ENCODE measurements at regions not wholly inside any gene's neighbourhood (a gene's known extent, or its start where the extent isn't known, plus 50 kb on each side); places are given as distances from the start of the nearest gene placed in this dataset.

- no peak overlapping the region for H3K27ac ChIP-seq (ENCODE audit: control insufficient read depth, insufficient read depth)
- H2AFZ ChIP-seq (ENCODE audit: control insufficient read depth, low read depth, low read length): no peak overlapping the region
- BruUV-seq (replicated peaks): no TSS peak
- no peak for ATAC-seq
- H3K4me1 ChIP-seq (ENCODE audit: control insufficient read depth, insufficient read depth, low read length): peaks cover 25% of the 10 kb centered on the region
- no peaks in the 10 kb centered on the region for H4K20me1 ChIP-seq (ENCODE audit: control insufficient read depth, insufficient read depth)
- in situ Hi-C loops (cut with MboI): loop anchor here (5.0 kb wide), 2 partner anchors 57 to 138 kb away; no protein-coding TSS in a partner anchor
- RAD21 ChIA-PET (ENCODE audit: unreplicated experiment): interaction anchor here (0.5 to 7.1 kb wide), 17 partner anchors 8 to 257 kb away, joined by 3 to 45 read pairs (median 4); partner anchors contain the start of gene VARS2
- H3K4me2 ChIP-seq (ENCODE audit: control insufficient read depth, insufficient read depth): no peak overlapping the region
- DNase-seq (ENCODE audit: low read depth, low spot score): no peak
- H3K27me3 ChIP-seq (replicated peaks in 1 of 2; ENCODE audit: control insufficient read depth in 2 of 2, insufficient read depth in 2 of 2, low read length in 1 of 2): no peaks in the 10 kb centered on the region
- SMC1A ChIA-PET (ENCODE audit: uncharacterized antibody, unreplicated experiment): interaction anchor here (0.5 to 16.8 kb wide), 21 partner anchors 9 to 267 kb away, joined by 3 to 217 read pairs (median 7); partner anchors contain the start of genes DDR1 and VARS2
- 100% methylated on average over 1 of the region's 1 CpG for WGBS (ENCODE audit: insufficient coverage, insufficient replicate concordance, low lambda C conversion rate, missing lambda C conversion rate)
- intact Hi-C loops (cut with micrococcal nuclease; ENCODE audit: unreplicated experiment): no loop called here
- no peaks in the 10 kb centered on the region for H3K36me3 ChIP-seq (ENCODE audit: control insufficient read depth in 2 of 2, insufficient read depth in 2 of 2, low read length in 1 of 2)
- FAIRE-seq: no peak
- POLR2A ChIA-PET: interaction anchor here (0.6 to 6.0 kb wide), 10 partner anchors 9 to 89 kb away, joined by 3 to 34 read pairs (median 6); partner anchors contain the start of genes DDR1 and IER3
- H3K9me3 ChIP-seq (replicated peaks; ENCODE audit: control insufficient read depth, insufficient read depth, low read length): peaks cover 1% of the 10 kb centered on the region; the same call in 1 of the 3 replicates
- CTCF ChIA-PET: interaction anchor here (0.6 to 4.9 kb wide), 30 partner anchors 9 to 721 kb away, joined by 3 to 40 read pairs (median 6); partner anchors contain the start of genes IER3 and VARS2
- no peak overlapping the region for H3K4me3 ChIP-seq
- no peak overlapping the region for H3K9ac ChIP-seq (ENCODE audit: control insufficient read depth, insufficient read depth, low read length)
- H3K79me2 ChIP-seq (ENCODE audit: control insufficient read depth, insufficient read depth, low read length): no peaks in the 10 kb centered on the region
- TF ChIP-seq, protein P1, sequence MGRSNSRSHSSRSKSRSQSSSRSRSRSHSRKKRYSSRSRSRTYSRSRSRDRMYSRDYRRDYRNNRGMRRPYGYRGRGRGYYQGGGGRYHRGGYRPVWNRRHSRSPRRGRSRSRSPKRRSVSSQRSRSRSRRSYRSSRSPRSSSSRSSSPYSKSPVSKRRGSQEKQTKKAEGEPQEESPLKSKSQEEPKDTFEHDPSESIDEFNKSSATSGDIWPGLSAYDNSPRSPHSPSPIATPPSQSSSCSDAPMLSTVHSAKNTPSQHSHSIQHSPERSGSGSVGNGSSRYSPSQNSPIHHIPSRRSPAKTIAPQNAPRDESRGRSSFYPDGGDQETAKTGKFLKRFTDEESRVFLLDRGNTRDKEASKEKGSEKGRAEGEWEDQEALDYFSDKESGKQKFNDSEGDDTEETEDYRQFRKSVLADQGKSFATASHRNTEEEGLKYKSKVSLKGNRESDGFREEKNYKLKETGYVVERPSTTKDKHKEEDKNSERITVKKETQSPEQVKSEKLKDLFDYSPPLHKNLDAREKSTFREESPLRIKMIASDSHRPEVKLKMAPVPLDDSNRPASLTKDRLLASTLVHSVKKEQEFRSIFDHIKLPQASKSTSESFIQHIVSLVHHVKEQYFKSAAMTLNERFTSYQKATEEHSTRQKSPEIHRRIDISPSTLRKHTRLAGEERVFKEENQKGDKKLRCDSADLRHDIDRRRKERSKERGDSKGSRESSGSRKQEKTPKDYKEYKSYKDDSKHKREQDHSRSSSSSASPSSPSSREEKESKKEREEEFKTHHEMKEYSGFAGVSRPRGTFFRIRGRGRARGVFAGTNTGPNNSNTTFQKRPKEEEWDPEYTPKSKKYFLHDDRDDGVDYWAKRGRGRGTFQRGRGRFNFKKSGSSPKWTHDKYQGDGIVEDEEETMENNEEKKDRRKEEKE (IDR thresholded peaks at IDR 0.05): no peak
- TF ChIP-seq, protein P2, sequence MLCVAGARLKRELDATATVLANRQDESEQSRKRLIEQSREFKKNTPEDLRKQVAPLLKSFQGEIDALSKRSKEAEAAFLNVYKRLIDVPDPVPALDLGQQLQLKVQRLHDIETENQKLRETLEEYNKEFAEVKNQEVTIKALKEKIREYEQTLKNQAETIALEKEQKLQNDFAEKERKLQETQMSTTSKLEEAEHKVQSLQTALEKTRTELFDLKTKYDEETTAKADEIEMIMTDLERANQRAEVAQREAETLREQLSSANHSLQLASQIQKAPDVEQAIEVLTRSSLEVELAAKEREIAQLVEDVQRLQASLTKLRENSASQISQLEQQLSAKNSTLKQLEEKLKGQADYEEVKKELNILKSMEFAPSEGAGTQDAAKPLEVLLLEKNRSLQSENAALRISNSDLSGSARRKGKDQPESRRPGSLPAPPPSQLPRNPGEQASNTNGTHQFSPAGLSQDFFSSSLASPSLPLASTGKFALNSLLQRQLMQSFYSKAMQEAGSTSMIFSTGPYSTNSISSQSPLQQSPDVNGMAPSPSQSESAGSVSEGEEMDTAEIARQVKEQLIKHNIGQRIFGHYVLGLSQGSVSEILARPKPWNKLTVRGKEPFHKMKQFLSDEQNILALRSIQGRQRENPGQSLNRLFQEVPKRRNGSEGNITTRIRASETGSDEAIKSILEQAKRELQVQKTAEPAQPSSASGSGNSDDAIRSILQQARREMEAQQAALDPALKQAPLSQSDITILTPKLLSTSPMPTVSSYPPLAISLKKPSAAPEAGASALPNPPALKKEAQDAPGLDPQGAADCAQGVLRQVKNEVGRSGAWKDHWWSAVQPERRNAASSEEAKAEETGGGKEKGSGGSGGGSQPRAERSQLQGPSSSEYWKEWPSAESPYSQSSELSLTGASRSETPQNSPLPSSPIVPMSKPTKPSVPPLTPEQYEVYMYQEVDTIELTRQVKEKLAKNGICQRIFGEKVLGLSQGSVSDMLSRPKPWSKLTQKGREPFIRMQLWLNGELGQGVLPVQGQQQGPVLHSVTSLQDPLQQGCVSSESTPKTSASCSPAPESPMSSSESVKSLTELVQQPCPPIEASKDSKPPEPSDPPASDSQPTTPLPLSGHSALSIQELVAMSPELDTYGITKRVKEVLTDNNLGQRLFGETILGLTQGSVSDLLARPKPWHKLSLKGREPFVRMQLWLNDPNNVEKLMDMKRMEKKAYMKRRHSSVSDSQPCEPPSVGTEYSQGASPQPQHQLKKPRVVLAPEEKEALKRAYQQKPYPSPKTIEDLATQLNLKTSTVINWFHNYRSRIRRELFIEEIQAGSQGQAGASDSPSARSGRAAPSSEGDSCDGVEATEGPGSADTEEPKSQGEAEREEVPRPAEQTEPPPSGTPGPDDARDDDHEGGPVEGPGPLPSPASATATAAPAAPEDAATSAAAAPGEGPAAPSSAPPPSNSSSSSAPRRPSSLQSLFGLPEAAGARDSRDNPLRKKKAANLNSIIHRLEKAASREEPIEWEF (IDR thresholded peaks at IDR 0.05; ENCODE audit: insufficient replicate concordance, low read depth, low read length): no peak
- TF ChIP-seq CBFB (IDR thresholded peaks at IDR 0.05; ENCODE audit: low read depth): no peak
- no peak for TF ChIP-seq TAF1 (IDR thresholded peaks at IDR 0.05; ENCODE audit: borderline replicate concordance, low read depth, low read length)
- TF ChIP-seq JUND (IDR thresholded peaks at IDR 0.05; ENCODE audit: low read depth, low read length): no peak
- TF ChIP-seq SIX5 (IDR thresholded peaks at IDR 0.05; ENCODE audit: low read depth, low read length, severe bottlenecking): no peak
- TF ChIP-seq, protein P3, sequence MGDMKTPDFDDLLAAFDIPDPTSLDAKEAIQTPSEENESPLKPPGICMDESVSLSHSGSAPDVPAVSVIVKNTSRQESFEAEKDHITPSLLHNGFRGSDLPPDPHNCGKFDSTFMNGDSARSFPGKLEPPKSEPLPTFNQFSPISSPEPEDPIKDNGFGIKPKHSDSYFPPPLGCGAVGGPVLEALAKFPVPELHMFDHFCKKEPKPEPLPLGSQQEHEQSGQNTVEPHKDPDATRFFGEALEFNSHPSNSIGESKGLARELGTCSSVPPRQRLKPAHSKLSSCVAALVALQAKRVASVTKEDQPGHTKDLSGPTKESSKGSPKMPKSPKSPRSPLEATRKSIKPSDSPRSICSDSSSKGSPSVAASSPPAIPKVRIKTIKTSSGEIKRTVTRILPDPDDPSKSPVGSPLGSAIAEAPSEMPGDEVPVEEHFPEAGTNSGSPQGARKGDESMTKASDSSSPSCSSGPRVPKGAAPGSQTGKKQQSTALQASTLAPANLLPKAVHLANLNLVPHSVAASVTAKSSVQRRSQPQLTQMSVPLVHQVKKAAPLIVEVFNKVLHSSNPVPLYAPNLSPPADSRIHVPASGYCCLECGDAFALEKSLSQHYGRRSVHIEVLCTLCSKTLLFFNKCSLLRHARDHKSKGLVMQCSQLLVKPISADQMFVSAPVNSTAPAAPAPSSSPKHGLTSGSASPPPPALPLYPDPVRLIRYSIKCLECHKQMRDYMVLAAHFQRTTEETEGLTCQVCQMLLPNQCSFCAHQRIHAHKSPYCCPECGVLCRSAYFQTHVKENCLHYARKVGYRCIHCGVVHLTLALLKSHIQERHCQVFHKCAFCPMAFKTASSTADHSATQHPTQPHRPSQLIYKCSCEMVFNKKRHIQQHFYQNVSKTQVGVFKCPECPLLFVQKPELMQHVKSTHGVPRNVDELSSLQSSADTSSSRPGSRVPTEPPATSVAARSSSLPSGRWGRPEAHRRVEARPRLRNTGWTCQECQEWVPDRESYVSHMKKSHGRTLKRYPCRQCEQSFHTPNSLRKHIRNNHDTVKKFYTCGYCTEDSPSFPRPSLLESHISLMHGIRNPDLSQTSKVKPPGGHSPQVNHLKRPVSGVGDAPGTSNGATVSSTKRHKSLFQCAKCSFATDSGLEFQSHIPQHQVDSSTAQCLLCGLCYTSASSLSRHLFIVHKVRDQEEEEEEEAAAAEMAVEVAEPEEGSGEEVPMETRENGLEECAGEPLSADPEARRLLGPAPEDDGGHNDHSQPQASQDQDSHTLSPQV (IDR thresholded peaks at IDR 0.05): no peak
- TF ChIP-seq CBX3 (IDR thresholded peaks at IDR 0.05; ENCODE audit: borderline replicate concordance, low read depth): no peak
- no peak for TF ChIP-seq SUZ12 (IDR thresholded peaks at IDR 0.05; ENCODE audit: unreplicated experiment)
These were observed 64.1 kb upstream of the DDR1 start for GRCh38 chr6:30820193-30820592.

All from GM12878 (cell line).